ENCODE measurements at regions not wholly inside any gene's neighbourhood (a gene's known extent, or its start where the extent isn't known, plus 50 kb on each side); places are given as distances from the start of the nearest gene placed in this dataset.
"Not testable (repeated sequence)": the region's sequence is repeated elsewhere in the genome, so short reads cannot be mapped to it uniquely, and the experiment has no call there.

GRCh38 chr12:46698003-46698402, 127.8 kb downstream of the SLC38A4 start:
- Mint-ChIP-seq H3K36me3 (ENCODE audit: low read depth) (no peaks in the 10 kb centered on the region), H3K27me3 (ENCODE audit: low read depth) (peaks cover 5% of the 10 kb centered on the region), H3K4me1 (no peaks in the 10 kb centered on the region), H3K27ac (ENCODE audit: unreplicated experiment) (no peak overlapping the region), H3K4me3 (no peak overlapping the region), H3K9me3 (peaks cover 3% of the 10 kb centered on the region)
- DNase-seq (ENCODE audit: low read depth, low spot score) = no peak
- TF ChIP-seq CTCF (conservative IDR thresholded peaks at IDR 0.05) = no peak

DNA sequence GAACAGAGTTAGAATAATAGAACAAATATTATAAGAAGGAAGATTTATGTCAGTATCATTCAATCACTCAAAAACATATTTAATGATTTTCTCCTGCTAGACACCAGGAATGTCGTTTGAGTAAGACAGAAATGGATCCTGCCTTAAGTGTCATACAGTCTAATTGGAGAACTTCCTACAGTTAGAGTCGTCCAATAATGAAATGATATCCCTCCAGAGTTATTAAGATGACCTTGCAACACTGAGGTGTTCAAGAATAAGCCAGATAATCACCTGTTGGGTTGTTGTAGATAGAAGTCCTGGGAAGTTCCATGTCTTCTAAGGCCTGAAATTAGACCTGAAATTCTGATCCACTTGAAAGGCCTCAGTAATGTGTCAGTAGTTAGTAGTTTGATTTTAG, 132.3 kb downstream of the SLC38A4 start:
- H3K27me3 Mint-ChIP-seq (ENCODE audit: low read depth) = no peaks in the 10 kb centered on the region
- no peak overlapping the region for H3K27ac Mint-ChIP-seq (ENCODE audit: unreplicated experiment)
- no peak for DNase-seq (ENCODE audit: low read depth, low spot score)
- H3K36me3 Mint-ChIP-seq (ENCODE audit: low read depth) = no peaks in the 10 kb centered on the region
- H3K4me1 Mint-ChIP-seq = no peaks in the 10 kb centered on the region
- peaks cover 6% of the 10 kb centered on the region for H3K9me3 Mint-ChIP-seq
- no peak for TF ChIP-seq CTCF (conservative IDR thresholded peaks at IDR 0.05)
- H3K4me3 Mint-ChIP-seq = no peak overlapping the region

DNA sequence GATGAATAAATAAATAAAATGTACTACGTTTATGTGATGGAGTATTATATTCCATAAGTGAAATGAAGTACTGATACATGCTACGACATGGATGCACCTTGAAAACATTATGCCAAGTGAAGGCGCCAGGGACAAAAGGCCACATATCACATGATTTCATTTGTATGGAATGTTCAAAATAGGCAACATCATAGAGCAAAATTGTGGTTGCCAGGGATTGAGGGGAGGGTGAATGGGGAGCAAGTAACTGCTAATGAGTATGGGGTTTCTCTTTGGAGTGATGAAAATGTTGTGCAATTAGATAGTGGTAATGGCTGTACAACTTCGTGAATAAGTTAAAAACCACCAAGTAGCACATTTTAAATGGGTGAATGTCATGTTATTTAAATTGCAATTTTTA, 132.8 kb downstream of the SLC38A4 start:
- TF ChIP-seq CTCF (conservative IDR thresholded peaks at IDR 0.05) = no peak
- no peaks in the 10 kb centered on the region for H3K27me3 Mint-ChIP-seq (ENCODE audit: low read depth)
- no peak overlapping the region for H3K4me3 Mint-ChIP-seq
- H3K4me1 Mint-ChIP-seq = no peaks in the 10 kb centered on the region
- DNase-seq (ENCODE audit: low read depth, low spot score) = no peak
- no peak overlapping the region for H3K27ac Mint-ChIP-seq (ENCODE audit: unreplicated experiment)
- H3K36me3 Mint-ChIP-seq (ENCODE audit: low read depth) = no peaks in the 10 kb centered on the region
- peaks cover 5% of the 10 kb centered on the region for H3K9me3 Mint-ChIP-seq

GRCh38 chr12:46692606-46693005, 133.2 kb downstream of the SLC38A4 start:
- no peak overlapping the region for H3K27ac Mint-ChIP-seq (ENCODE audit: unreplicated experiment)
- peaks cover 5% of the 10 kb centered on the region for H3K9me3 Mint-ChIP-seq
- H3K36me3 Mint-ChIP-seq (ENCODE audit: low read depth) = no peaks in the 10 kb centered on the region
- H3K4me1 Mint-ChIP-seq = no peaks in the 10 kb centered on the region
- TF ChIP-seq CTCF (conservative IDR thresholded peaks at IDR 0.05) = no peak
- no peak for DNase-seq (ENCODE audit: low read depth, low spot score)
- no peaks in the 10 kb centered on the region for H3K27me3 Mint-ChIP-seq (ENCODE audit: low read depth)
- no peak overlapping the region for H3K4me3 Mint-ChIP-seq

- Mint-ChIP-seq H3K4me3 (no peak overlapping the region), H3K9me3 (peaks cover 13% of the 10 kb centered on the region), H3K4me1 (no peaks in the 10 kb centered on the region), H3K27ac (ENCODE audit: unreplicated experiment) (no peak overlapping the region), H3K36me3 (ENCODE audit: low read depth) (no peaks in the 10 kb centered on the region), H3K27me3 (ENCODE audit: low read depth) (no peaks in the 10 kb centered on the region)
- no peak for DNase-seq (ENCODE audit: low read depth, low spot score)
- TF ChIP-seq CTCF (conservative IDR thresholded peaks at IDR 0.05) = no peak
Measured at GRCh38 chr12:46686267-46686942, 139.4 kb downstream of the SLC38A4 start.

DNA sequence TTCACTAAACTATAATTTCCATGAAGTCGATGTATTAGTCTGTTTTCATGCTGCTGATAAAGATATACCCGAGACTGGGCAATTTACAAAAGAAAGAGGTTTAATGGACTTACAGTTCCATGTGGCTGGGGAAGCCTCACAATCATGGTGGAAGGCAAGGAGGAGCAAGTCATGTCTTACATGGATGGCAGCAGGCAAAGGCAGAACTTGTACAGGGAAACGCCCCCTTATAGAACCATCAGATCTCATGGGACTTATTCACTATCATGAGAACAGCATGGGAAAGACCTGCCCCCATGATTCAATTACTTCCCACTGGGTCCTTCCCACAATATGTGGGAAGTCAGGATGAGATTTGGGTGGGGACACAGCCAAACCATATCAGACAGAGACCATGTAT, 141.6 kb downstream of the SLC38A4 start:
- not testable (repeated sequence) for DNase-seq (ENCODE audit: low read depth, low spot score); H3K27me3 Mint-ChIP-seq (ENCODE audit: low read depth); H3K4me3 Mint-ChIP-seq; H3K4me1 Mint-ChIP-seq; H3K36me3 Mint-ChIP-seq (ENCODE audit: low read depth); H3K27ac Mint-ChIP-seq (ENCODE audit: unreplicated experiment)
- H3K9me3 Mint-ChIP-seq = peaks cover 11% of the 10 kb centered on the region
